DMS114 treated with DMSO at 0.1 percent for 48 hours (cell line): ENCODE measurements at regions not wholly inside any gene's neighbourhood (a gene's known extent, or its start where the extent isn't known, plus 50 kb on each side); places are given as distances from the start of the nearest gene placed in this dataset.
"Not testable (repeated sequence)": the region's sequence is repeated elsewhere in the genome, so short reads cannot be mapped to it uniquely, and the experiment has no call there.

Experiments used
- DNase-seq: peaks from one replicate; lab custom pipeline; 2025; ENCODE audit not compliant: unreplicated experiment; lab: John Stamatoyannopoulos, UW

DNA sequence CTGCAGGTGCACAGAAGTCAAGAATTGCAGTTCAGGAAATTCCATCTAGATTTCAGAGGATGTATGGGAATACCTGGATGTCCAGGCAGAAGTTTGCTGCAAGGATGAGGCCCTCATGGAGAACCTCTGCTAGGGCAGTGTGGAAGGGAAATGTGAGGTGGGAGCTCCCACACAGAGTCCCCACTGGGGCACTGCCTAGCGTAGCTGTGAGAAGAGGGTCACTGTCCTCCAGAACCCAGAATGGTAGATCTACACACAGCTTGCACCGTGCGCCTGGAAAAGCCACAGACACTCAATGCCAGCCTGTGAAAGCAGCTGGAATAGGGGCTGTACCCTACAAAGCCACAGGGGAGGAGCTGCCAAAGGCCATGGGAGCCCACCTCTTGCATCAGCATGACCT lies 681.4 kb downstream of the EPHA7 start:
- no peak for DNase-seq

- DNase-seq = no peak
Measured at GRCh38 chr6:92723390-92723931, 695.9 kb downstream of the EPHA7 start.

- no peak for DNase-seq
Measured at GRCh38 chr6:92719773-92720172, 699.6 kb downstream of the EPHA7 start.

GRCh38 chr6:92716638-92717037 lies 702.7 kb downstream of the EPHA7 start:
- DNase-seq = no peak

DNA sequence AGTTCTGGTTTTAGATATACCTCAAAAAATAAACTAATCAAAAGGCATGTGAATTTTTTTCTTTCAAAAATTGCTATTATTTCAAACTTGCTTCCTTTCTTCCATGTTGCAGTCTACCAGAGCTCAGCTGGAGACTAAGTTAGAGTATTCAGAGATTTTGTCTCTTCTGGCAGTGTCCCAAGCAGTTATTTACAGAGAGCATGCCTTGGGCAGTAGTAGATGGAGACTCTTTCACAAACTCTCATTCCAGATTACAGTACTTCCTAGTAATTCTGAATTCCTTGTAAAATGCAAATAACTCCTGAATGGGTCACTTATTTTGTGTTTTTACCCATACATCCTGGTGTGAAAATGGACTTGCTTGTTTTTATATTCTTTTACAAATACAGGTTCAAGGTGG lies 703.4 kb downstream of the EPHA7 start:
- no peak for DNase-seq

GRCh38 chr6:92714346-92714745 lies 705.0 kb downstream of the EPHA7 start:
- DNase-seq = no peak

DNA sequence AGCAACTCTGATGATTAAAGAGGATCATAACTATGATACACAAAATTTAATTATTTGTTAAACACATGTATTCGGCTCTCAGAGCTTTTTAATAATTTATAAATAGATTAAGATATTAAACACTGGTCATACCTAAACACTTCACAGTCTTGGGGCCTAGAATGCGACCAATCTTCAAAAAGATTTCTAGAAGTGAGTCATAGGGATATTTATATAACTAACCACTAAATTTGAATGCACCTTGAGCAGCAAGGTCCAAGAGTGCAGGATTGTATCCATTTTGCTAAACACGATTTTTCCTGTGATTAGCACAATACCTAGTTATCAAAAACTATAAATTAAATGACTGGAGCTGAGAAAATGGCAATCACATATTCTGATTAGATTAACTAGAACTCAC lies 709.3 kb downstream of the EPHA7 start:
- no peak for DNase-seq

DNA sequence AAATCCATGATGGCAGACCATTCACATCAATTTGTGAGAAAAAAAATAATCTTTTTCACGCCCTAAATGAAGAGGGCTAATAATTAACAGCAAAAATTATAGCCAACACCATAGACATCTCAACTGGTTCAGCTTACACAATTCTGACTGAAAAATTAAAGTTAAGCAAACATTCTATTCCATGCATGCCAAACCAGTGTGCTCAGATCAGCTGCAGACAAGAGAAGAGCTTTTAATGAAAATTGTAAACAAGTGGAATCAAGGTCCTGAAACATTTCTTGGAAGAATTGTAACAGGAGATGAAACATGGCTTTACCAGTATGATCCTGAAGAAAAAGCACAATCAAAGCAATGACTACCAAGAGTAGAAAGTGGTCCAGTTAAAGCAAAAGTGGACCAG lies 710.4 kb downstream of the EPHA7 start:
- DNase-seq = no peak

DNA sequence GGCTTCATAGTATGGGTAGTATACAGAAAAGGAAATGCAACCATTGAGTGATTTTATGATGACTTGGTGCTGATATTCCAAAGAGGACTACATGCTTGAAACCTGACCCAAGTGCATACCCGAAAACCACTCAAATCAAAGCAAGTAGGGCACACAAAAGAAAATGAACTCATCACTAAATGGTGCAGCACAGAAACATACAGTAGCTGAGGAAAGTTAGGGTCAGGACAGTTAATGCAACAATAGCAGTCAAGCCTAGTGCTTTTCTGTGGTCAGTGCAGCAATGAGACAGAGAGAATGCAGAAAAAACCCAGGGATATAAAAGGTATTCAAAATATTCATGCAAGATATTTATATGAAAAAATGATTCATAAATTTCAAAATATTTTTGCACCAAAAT lies 711.1 kb downstream of the EPHA7 start:
- DNase-seq = no peak

DNA sequence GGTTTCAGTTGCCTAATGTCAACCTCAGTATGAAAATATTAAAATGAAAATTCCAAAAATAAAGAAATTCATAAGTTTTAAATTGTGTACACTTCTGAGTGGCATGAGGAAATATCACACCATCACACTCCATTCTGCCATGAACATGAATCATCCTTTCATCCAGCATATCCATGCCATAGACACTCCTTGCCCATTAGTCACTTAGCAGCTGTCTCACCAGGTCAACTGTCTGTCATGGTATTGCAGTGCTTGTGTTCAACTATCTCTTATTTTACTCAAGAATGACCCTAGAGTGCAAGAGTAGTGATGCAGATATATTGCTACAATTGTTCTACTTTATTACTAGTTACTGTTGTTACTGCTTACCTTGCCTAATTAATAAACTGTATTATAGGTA lies 712.4 kb downstream of the EPHA7 start:
- no peak for DNase-seq

- no peak for DNase-seq
Measured at GRCh38 chr6:92701425-92702096, 717.8 kb downstream of the EPHA7 start.

- DNase-seq = no peak
Measured at GRCh38 chr6:92700411-92700810, 718.9 kb downstream of the EPHA7 start.

DNA sequence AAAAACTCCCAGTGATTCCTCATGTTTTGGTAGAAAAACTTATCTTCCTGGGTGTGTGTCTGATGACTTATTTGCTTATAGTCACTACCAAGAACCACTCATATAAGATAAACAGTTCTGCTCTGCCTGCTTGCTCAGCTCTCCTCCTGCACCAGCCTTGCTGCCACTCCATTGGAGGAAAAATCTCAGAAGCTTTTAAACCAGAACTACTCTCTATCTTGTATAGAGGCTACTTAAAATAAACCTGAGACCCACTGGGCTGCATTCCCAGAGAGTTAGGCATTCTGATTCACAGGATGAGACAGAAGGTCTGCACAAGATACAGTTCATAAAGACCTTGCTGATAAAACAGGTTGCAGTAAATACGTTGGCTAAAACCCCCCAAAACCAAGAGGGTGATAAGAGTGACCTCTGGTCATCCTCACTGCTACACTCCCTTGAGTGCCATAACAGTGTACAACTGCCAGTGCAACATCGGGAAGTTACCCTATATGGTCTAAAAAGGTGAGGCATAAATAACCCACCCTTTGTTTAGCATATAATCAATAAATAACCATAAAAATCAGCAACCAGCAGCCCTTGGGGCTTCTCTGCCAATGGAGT lies 728.3 kb downstream of the EPHA7 start:
- no peak for DNase-seq

GRCh38 chr6:92688342-92688741 lies 731.0 kb downstream of the EPHA7 start:
- DNase-seq = no peak

DNA sequence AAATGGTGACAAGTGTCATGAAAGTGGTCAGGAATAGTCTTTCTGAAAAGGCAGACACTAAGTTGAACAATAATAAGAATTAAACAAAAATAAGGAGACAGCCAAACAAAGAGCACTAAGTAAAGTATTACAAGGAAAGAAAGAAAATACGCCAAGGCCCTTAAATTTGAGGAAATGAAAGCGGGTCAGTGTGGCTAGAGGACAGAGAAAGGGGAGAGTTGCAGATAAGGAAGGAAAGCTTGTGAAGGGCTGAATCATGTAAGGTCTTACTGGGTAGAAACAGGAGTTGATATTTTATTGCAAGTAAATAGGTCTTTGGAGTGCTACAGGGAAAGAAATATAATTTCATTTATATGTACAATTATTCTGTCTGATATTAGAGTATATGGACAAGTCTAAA lies 732.1 kb downstream of the EPHA7 start:
- DNase-seq = no peak

GRCh38 chr6:92684386-92684785 lies 735.0 kb downstream of the EPHA7 start:
- DNase-seq = no peak

DNA sequence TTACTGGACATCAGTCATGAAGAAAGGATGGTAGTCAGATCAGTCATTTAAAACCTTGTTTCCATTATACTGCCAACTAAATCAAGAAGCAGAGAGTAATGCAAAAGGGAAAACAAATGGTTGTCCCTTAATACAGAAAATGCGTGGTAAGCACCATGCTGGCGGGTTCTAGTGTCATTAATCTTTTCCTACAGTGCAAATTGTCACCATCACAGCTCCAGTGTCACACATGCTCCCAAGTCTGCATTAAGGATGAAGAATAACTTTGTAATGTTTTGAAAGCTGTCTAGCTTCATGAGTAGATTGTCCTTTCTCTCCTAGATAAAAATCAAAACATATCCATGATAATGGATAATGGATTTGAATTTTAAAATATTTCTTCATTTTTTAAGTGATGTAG lies 735.6 kb downstream of the EPHA7 start:
- DNase-seq = no peak

DNA sequence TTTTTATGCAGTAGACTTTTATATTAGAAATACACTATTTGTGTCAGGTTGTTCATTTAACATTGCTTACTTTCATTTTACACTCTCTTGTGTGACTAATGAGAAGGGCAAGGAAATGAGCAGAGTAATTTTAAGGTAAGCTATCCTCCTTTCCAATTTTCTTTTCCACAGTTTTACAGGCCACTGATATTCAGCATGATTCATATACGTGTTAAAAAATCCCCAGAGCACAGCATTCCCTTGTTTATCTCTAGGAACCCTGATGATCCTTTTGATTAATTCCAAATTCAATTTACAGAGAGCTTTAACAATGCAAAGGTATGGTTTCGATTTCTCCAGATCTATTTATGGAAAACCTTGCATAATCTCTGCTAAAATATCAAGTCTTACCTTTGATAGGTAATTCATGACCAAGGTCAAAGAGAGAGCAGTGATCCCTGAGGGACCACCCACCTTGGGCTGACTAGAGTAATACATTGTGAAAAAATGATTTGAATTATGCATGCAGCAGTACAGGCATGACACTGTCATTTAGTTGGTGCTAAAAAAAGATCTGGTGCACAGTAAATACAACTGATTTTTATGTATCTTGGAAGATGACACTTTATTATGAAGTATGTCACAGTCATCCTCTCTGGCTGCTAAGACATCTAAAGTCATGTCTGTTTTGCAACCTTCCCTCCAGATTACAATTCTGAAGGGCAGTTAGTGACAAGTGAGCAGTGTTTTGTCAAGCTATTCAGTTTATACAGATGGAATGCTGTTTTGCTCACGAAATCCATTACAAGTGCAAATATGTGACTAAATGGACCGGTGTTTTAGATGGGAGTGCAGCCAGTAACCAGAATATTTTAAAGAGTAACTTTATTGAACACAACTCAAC lies 736.6 kb downstream of the EPHA7 start:
- no peak for DNase-seq

DNA sequence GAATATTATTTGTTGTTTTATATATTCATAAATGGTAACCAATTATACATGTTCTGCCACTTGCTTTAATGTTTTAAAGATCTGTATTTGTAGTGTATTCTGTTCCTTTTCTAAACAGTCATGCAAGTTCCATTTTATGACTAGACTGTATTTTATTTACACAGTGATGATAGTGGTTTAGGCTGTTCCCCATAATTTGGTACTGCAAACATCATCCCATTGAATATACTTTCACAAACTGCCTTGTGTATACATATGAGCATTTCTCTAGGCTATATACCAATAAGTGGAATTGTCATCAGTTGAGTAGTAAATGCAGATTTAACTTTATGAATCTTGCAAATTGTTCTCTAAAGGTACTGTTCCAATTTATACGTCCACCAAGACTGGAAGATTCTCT lies 738.0 kb downstream of the EPHA7 start:
- no peak for DNase-seq

GRCh38 chr6:92671462-92671861 lies 747.9 kb downstream of the EPHA7 start:
- not testable (repeated sequence) for DNase-seq

- DNase-seq = no peak
Measured at GRCh38 chr6:92667843-92668242, 751.5 kb downstream of the EPHA7 start.
